Large intestine (tissue), 3 donors: ENCODE measurements at regions not wholly inside any gene's neighbourhood (a gene's known extent, or its start where the extent isn't known, plus 50 kb on each side); places are given as distances from the start of the nearest gene placed in this dataset.

ENCODE experiments used
- DNase-seq, 2 donors: peaks; one replicate each; pipeline versions ENCODE4 v3.0.0 to v3.0.0-alpha.2; 2013
- H3K27ac ChIP-seq: one replicate; pipeline ENCODE4 v1.5.1; 2013; ENCODE audit warnings: low read length
- H3K27me3 ChIP-seq: 2 replicates; pipeline ENCODE4 v1.6.1; 2013; ENCODE audit warnings: low read length; ENCODE audit not compliant: control insufficient read depth, insufficient read depth
- H3K36me3 ChIP-seq: 2 replicates; pipeline ENCODE4 v1.6.1; 2013; ENCODE audit warnings: low read length; ENCODE audit not compliant: control insufficient read depth, insufficient read depth
- H3K4me1 ChIP-seq: one replicate; pipeline ENCODE4 v1.6.1; 2013; ENCODE audit warnings: low read length; ENCODE audit not compliant: control insufficient read depth, insufficient read depth
- H3K4me3 ChIP-seq: one replicate; pipeline ENCODE4 v1.5.1; 2013; ENCODE audit warnings: low read length
- H3K9me3 ChIP-seq: one replicate; pipeline ENCODE4 v1.6.1; 2013; ENCODE audit warnings: mild to moderate bottlenecking, low read depth, low read length, moderate library complexity; ENCODE audit not compliant: control insufficient read depth
- WGBS: methylation state at CpG from one replicate; pipeline ENCODE4 v1.1.5; 2013; ENCODE audit warnings: low lambda C conversion rate; ENCODE audit not compliant: insufficient coverage; 5-methylcytosine and 5-hydroxymethylcytosine counted together

DNA sequence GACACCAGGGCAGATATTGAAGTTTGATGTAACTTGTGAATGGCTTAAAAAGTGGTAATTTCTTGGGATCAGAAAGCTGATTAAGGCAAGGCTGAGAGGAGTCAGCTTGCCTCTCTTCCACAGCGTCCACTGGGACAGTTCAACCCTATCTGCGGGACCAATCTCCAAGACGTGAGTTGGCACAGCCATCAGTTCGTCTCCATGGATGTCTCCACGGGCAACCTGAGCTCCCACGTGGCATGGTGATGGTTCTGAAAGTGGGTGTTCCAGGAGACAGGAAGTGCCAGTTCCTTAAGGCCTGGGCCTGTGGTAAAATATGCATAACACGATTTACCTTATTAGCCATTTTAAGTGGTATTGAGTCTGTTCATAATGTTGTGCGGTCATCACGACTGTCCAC lies 67.9 kb upstream of the BHLHE23 start:
- no peak for DNase-seq
- H3K27ac ChIP-seq, result no peak overlapping the region
- no CpG with 5 or more reads among the region's 9 CpGs for WGBS
- H3K9me3 ChIP-seq, result peaks cover 3% of the 10 kb centered on the region
- no peak overlapping the region for H3K4me3 ChIP-seq
- H3K27me3 ChIP-seq, result peaks cover 38% of the 10 kb centered on the region
- no peaks in the 10 kb centered on the region for H3K36me3 ChIP-seq
- H3K4me1 ChIP-seq, result no peaks in the 10 kb centered on the region

GRCh38 chr20:63074182-63074581 lies 67.4 kb upstream of the BHLHE23 start:
- Histone ChIP-seq H3K27me3 (peaks cover 40% of the 10 kb centered on the region), H3K27ac (no peak overlapping the region), H3K4me1 (no peaks in the 10 kb centered on the region), H3K4me3 (no peak overlapping the region), H3K9me3 (peaks cover 3% of the 10 kb centered on the region), H3K36me3 (no peaks in the 10 kb centered on the region)
- DNase-seq, result no peak
- no CpG with 5 or more reads among the region's 9 CpGs for WGBS

GRCh38 chr20:63073738-63074065 lies 66.9 kb upstream of the BHLHE23 start:
- Histone ChIP-seq H3K4me3 (no peak overlapping the region), H3K36me3 (no peaks in the 10 kb centered on the region), H3K9me3 (peaks cover 3% of the 10 kb centered on the region), H3K27ac (no peak overlapping the region), H3K27me3 (peaks cover 40% of the 10 kb centered on the region), H3K4me1 (no peaks in the 10 kb centered on the region)
- DNase-seq, result no peak
- WGBS, result no CpG with 5 or more reads among the region's 6 CpGs

GRCh38 chr20:63072991-63073737 lies 66.4 kb upstream of the BHLHE23 start:
- H3K9me3 ChIP-seq, result peaks cover 3% of the 10 kb centered on the region
- H3K27me3 ChIP-seq, result peaks cover 40% of the 10 kb centered on the region
- H3K4me3 ChIP-seq, result no peak overlapping the region
- WGBS, result no CpG with 5 or more reads among the region's 14 CpGs
- no peaks in the 10 kb centered on the region for H3K36me3 ChIP-seq
- no peak for DNase-seq
- H3K4me1 ChIP-seq, result no peaks in the 10 kb centered on the region
- no peak overlapping the region for H3K27ac ChIP-seq

DNA sequence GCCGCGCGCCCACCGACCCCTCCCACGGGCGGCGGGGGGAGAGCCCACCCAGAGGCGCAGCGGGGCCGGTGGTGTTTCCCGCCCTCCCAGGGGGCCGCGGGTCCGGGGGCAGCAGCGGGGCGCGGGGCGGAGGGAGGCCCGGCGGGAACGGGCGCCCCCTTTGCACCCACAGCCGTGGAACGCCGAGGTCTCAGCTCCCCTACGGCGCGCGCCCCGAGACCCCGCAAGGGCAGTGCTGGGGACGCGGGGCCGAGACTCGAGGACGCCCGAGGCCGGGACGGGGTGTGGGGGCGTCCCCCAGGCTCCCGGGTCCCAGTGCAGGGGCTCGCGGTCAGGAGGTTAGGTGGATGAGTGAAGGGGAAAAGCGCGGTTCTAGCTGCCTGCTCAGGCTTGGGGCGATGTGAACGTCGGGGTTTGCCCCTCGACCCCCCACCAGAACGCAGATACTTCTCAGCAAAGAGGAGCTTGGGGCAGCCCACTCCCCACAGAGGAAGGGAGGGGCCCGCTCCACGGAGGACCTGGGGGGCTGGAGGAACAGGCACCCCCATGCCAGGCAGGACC lies 65.5 kb upstream of the BHLHE23 start:
- no peak overlapping the region for H3K27ac ChIP-seq
- H3K4me1 ChIP-seq, result no peaks in the 10 kb centered on the region
- no peaks in the 10 kb centered on the region for H3K36me3 ChIP-seq
- H3K27me3 ChIP-seq, result peaks cover 40% of the 10 kb centered on the region
- WGBS, result no CpG with 5 or more reads among the region's 52 CpGs
- H3K4me3 ChIP-seq, result no peak overlapping the region
- DNase-seq, result no peak
- H3K9me3 ChIP-seq, result no peaks in the 10 kb centered on the region

GRCh38 chr20:63071541-63072181 lies 64.9 kb upstream of the BHLHE23 start:
- H3K36me3 ChIP-seq, result no peaks in the 10 kb centered on the region
- H3K4me1 ChIP-seq, result no peaks in the 10 kb centered on the region
- DNase-seq, result no peak
- H3K27me3 ChIP-seq, result peaks cover 40% of the 10 kb centered on the region
- no peaks in the 10 kb centered on the region for H3K9me3 ChIP-seq
- WGBS, result no CpG with 5 or more reads among the region's 40 CpGs
- no peak overlapping the region for H3K4me3 ChIP-seq
- H3K27ac ChIP-seq, result no peak overlapping the region

DNA sequence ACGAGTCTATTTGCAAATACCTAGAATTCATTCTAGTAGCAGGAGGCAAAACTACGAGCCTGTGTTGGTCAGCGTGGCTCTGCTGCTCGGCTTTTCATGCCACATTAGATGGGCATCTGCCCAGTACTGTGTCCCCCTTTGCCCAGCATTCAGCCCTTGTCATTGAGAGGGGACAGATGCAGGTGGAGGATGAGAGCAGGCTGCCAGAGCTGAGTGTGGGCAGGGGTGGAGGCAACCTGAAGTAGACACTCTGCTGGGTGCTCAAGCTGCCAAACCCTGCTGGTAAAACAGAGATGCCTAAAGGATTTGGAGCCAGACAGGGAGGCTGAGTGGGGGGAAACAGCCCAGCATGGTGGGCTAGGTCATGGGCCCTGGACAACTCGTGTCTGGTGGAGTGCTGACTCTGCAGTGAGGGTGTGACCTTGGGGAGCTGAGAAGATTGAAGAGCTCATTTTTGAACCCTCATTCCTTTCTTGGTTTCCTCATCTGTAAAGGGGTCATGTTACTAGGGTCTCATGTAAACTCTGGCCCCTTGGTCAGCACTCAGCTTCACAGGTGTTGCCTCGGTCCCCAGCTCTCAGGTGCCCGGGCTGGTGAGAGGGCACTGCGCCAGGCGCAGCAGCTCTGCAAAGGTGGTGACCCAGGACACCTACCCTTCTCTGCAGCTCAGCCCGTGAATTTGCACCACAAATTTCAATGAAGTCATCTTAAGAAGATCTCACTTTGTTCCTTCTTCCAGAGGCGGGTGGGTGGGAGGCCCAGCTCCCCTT lies 64.2 kb upstream of the BHLHE23 start:
- Histone ChIP-seq H3K27me3 (peaks cover 40% of the 10 kb centered on the region), H3K4me3 (no peak overlapping the region), H3K36me3 (no peaks in the 10 kb centered on the region), H3K27ac (no peak overlapping the region), H3K9me3 (no peaks in the 10 kb centered on the region), H3K4me1 (no peaks in the 10 kb centered on the region)
- DNase-seq, result no peak
- no CpG with 5 or more reads among the region's 11 CpGs for WGBS

GRCh38 chr20:63070301-63070625 lies 63.5 kb upstream of the BHLHE23 start:
- Histone ChIP-seq H3K27me3 (peaks cover 40% of the 10 kb centered on the region), H3K4me3 (no peak overlapping the region), H3K36me3 (no peaks in the 10 kb centered on the region), H3K4me1 (no peaks in the 10 kb centered on the region), H3K27ac (no peak overlapping the region), H3K9me3 (no peaks in the 10 kb centered on the region)
- DNase-seq, result no peak
- 100% methylated on average over 1 of the region's 3 CpGs for WGBS

GRCh38 chr20:63068711-63069367 lies 62.1 kb upstream of the BHLHE23 start:
- Histone ChIP-seq H3K9me3 (no peaks in the 10 kb centered on the region), H3K4me3 (no peak overlapping the region), H3K27me3 (peaks cover 35% of the 10 kb centered on the region), H3K27ac (no peak overlapping the region), H3K36me3 (no peaks in the 10 kb centered on the region), H3K4me1 (no peaks in the 10 kb centered on the region)
- WGBS, result no CpG with 5 or more reads among the region's 10 CpGs
- no peak for DNase-seq
